ENCODE measurements at regions not wholly inside any gene's neighbourhood (a gene's known extent, or its start where the extent isn't known, plus 50 kb on each side); places are given as distances from the start of the nearest gene placed in this dataset.
"Not testable (repeated sequence)": the region's sequence is repeated elsewhere in the genome, so short reads cannot be mapped to it uniquely, and the experiment has no call there.

GRCh38 chrX:39039890-39040289 is 238.6 kb downstream of the MID1IP1 start:
- DNase-seq (ENCODE audit: low read depth in 2 of 2) = no peak

- DNase-seq (ENCODE audit: low read depth in 2 of 2) = no peak
These were observed 242.7 kb downstream of the MID1IP1 start for GRCh38 chrX:39043838-39044550.

- no peak for DNase-seq (ENCODE audit: low read depth in 2 of 2)
These were observed 245.9 kb downstream of the MID1IP1 start for GRCh38 chrX:39047174-39047573.

- no peak for DNase-seq (ENCODE audit: low read depth in 2 of 2)
These were observed 248.7 kb downstream of the MID1IP1 start for GRCh38 chrX:39049975-39050374.

DNA sequence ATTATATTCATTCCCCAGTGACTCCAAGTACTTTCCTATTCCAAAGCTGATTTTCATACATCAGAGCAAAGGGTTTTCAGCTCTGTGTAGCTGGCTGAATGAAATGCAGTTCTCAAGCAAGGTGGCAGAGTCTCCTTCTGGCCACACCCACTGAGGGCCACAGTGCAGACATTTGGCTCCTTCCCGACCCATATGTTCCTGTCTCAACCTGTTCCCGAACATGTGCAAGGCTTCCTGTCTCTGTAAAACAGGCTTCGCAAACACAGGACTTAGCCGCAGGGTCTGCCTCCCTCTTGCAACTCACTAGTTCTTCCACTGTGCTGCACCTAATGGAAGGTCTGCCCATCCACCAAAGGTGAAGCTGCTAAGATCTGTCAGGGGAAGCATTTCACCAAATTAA is 249.2 kb downstream of the MID1IP1 start:
- no peak for DNase-seq (ENCODE audit: low read depth in 2 of 2)

DNA sequence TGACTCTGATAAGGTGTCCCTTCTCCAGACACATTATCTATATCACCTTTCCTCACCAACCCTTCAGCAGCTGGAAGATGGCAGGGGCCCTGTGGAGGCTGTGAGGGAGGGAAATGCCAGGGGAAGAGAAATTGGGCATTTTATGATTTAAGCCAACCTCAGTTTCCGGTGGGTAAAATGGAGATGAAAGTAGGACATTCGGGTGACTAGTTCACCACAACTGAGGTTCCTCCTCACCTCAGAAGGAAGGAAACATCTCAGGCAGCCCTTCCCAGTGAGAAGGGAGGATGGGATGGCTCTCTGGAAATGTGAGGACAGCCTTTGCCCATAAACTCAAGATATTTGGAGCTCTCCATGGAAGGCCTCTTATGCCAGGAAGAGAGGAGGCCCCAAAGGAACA is 251.5 kb downstream of the MID1IP1 start:
- DNase-seq (ENCODE audit: low read depth in 2 of 2) = no peak

GRCh38 chrX:39058724-39059123 is 257.5 kb downstream of the MID1IP1 start:
- no peak for DNase-seq (ENCODE audit: low read depth in 2 of 2)

- DNase-seq (ENCODE audit: low read depth in 2 of 2) = no peak
These were observed 258.6 kb downstream of the MID1IP1 start for GRCh38 chrX:39059866-39060265.

GRCh38 chrX:39063037-39063436 is 261.8 kb downstream of the MID1IP1 start:
- no peak for DNase-seq (ENCODE audit: low read depth in 2 of 2)

DNA sequence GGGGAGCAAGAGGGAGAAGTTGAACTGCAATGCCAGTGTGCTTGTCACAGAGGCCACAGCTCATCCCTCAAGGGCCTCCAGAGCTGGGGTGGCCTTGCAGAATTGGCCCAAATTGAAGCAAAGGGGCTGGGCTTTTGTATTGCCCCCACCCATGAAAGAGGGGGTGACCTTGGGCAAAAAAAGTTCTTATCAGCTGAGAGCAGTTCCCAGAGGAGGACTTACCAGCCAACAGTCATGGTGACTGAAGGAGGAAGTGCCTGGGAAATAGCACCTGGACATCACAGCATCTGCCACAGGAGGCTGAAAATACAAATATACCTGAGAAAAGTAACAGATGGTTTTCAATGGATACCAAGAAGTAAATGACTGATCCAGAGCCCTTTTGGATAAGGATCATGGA is 262.4 kb downstream of the MID1IP1 start:
- no peak for DNase-seq (ENCODE audit: low read depth in 2 of 2)

DNA sequence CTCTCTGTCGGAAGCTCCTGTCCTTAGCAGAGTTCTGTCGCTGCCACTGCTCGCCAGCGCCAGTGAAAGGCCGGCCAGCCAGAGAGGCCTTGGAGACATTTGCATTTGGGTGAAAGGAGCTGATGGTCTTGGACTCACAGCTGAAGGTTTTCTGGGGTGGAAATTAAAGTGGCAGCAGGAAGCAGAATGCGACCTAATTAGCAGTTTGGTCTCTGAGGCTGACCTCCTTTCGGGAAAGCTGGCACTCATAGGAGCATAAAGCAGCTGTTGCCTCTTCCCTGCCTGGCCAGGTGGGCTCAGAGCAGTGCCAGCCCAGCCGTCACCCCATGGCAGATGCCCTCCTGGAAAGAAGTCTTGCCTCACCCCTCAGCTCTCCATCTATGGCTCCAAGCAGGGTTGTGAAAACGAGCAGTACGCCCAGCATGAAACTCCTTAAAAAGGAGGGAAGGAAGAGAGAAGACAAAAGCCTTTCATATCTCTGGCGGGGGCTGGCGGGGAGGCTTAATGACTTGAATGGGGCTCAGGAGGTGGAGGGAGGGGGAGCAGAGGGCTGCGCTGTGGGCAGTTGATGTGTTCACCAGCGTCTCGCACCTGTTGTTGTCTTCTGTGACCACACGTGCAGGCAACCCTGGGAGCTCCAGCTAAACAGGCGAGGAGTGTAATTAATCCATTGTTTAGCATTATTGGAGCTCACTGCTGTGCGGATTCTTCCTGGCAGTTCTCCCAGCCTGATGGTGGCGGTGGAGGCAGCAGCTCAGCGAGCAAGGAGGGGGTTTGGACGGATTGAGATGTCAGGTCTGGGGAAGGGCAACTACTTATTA is 264.0 kb downstream of the MID1IP1 start:
- no peak for DNase-seq (ENCODE audit: low read depth in 2 of 2)

DNA sequence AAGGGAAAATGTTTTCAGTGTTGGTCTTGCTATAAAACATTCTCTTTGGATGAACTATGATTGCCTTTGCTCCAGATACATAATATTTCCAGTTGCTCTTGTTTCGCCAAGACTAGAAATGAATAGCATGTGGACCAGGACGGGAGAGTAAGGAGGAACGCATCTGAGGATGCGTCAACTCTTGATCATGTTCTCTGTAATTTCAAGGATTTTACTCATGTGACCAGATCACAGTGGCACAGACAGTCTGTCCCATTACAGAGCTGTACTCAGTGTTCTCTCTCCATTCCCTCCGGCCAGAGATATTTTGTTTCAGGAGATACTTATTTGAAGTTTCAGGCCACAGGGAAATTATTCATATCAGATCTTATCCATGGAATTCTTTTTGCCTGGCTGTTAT is 266.6 kb downstream of the MID1IP1 start:
- no peak for DNase-seq (ENCODE audit: low read depth in 2 of 2)

DNA sequence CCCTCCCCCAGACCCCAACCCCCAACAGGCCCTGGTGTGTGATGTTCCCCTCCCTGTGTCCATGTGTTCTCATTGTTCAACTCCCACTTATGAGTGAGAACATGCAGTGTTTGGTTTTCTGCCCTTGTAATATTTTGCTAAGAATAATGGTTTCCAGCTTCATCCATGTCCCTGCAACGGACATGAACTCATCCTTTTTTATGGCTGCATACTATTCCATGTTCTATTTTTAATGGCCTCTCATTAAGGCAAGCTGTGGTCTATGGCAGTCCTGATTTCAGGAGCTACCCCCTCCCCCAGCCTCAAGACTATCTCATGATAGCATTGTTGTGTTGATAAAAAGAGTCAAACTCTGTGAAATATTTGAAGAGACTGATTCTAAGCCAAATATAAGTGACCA is 267.4 kb downstream of the MID1IP1 start:
- not testable (repeated sequence) for DNase-seq (ENCODE audit: low read depth in 2 of 2)

GRCh38 chrX:39070009-39070408 is 268.8 kb downstream of the MID1IP1 start:
- DNase-seq (ENCODE audit: low read depth in 2 of 2) = no peak

- no peak for DNase-seq (ENCODE audit: low read depth in 2 of 2)
These were observed 271.9 kb downstream of the MID1IP1 start for GRCh38 chrX:39073131-39073530.

DNA sequence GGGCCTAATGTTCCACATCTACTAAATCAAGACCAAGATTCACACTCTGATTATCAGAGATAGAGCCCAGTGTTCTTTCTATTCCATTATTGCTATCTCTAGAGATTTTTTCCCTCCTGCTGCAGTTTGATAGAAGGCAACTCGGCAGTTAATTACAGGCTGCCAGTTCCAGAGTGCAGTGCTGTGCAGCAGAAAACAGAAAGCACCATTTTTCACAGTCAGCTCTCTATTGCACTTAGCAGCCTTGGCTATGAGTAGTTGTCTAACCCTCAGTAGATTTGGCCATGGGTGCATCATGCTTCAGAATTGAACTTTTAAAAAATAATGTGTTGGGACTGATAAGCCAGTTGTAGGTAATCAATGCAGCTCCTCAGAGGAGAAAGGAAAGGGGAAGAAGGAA is 295.3 kb downstream of the MID1IP1 start:
- no peak for DNase-seq (ENCODE audit: low read depth in 2 of 2)

DNA sequence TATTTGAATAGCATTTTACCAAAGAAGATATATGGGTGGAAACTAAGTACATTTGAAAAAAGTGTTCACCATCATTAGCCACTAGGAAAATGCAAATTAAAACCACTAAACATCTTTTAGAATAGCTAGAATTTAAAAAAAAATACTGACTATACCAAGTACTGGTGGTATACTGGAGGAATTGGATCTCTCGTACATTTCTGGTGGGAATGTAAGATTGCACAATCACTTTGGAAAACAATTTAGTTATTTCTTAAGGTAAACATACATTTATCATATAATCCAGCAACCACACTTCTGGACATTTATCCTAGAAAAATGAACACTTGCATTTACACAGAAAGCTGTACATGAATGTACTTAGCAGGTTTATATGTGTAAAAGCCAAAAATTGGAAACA is 303.5 kb downstream of the MID1IP1 start:
- no peak for DNase-seq (ENCODE audit: low read depth in 2 of 2)

GRCh38 chrX:39112143-39112542 is 310.9 kb downstream of the MID1IP1 start:
- no peak for DNase-seq (ENCODE audit: low read depth in 2 of 2)

GRCh38 chrX:39115166-39115565 is 313.9 kb downstream of the MID1IP1 start:
- no peak for DNase-seq (ENCODE audit: low read depth in 2 of 2)

DNA sequence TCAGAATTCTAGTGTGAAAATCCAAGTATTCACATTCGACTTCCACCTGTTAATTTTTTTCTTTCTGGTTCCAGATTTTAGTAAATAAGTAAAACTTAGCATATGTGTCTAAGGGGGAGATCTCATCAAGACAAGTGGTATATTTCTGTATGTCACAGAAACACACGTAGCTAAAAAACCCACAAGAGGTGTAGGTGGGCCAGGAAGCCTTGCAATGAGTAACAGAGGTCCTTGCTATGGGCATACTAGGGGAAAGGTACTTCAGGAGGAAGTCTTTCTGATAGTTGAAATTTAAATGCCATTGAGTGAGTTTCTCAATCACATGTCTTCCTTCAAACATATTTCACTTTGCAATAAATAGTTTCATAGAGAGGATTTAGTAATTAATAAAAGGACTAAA is 315.8 kb downstream of the MID1IP1 start:
- DNase-seq (ENCODE audit: low read depth in 2 of 2) = no peak

DNA sequence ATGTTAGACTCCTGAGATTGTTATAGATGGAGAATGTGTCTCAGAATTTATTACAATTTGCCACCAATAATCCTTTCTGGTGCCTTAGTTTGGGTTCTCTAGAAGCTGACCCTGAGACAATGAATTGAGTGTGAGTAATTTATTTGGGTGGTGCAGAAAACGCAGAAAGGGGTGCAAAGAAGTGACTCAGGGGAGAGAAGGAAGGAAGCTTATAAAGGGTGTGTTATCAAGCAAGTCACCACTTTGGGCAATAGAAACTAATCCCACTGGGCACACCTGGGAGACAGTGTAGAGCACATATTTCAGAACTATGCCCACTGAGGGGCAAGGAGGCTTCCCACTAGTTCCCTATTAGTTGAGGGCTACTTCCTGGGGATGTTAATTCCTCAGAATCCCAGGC is 320.6 kb downstream of the MID1IP1 start:
- no peak for DNase-seq (ENCODE audit: low read depth in 2 of 2)

GRCh38 chrX:39125834-39126233 is 324.6 kb downstream of the MID1IP1 start:
- DNase-seq (ENCODE audit: low read depth in 2 of 2) = no peak

DNA sequence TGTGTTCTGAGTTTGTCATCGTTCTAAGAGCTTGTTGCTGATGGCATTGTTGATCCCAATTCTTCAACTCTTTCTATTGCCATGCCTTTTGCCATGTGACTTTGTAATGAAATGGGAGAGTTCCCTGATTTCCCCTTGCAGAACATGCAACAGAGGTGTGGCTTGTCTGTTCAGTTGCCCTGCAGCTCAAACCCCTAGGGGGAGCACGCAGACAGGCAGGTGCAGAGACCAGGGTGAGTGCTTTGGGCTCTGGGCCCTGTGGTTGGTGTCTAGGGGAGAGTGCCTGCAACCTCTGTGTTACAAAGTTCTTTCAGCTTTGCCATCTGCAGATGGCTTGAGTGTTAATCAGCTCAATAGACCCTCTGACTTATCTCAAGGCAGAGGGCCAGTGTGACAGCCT is 332.7 kb downstream of the MID1IP1 start:
- DNase-seq (ENCODE audit: low read depth in 2 of 2) = no peak

Data from dermis microvascular lymphatic vessel endothelial cell (primary cell).